B cell (primary cell): ENCODE measurements at regions not wholly inside any gene's neighbourhood (a gene's known extent, or its start where the extent isn't known, plus 50 kb on each side); places are given as distances from the start of the nearest gene placed in this dataset.

ENCODE experiments used
- CTCF ChIP-seq: fragments of 200-600 bp; IDR thresholded peaks from one replicate; pipeline ENCODE4 v1.8.0; 2022; ENCODE audit warnings: antibody characterized with exemption, mild to moderate bottlenecking
- EZH2 ChIP-seq: IDR thresholded peaks from 2 replicates; pipeline ENCODE4 v1.6.1; 2012; ENCODE audit warnings: borderline replicate concordance, low read depth, mild to moderate bottlenecking, moderate library complexity, low read length; ENCODE audit not compliant: insufficient read depth, poor library complexity, severe bottlenecking

GRCh38 chr1:79155991-79156390, 149.5 kb upstream of the ADGRL4 start:
- TF ChIP-seq CTCF, result no peak
- no peak for TF ChIP-seq EZH2
